CD4-positive, alpha-beta T cell treated with Interleukin-2 at 100 ng/mL for 4 hours (primary cell): ENCODE measurements at regions not wholly inside any gene's neighbourhood (a gene's known extent, or its start where the extent isn't known, plus 50 kb on each side); places are given as distances from the start of the nearest gene placed in this dataset.

Source experiments
- DNase-seq: peaks from one replicate; pipeline ENCODE4 v3.0.0-alpha.2; 2020; ENCODE audit warnings: low spot score

GRCh38 chr5:73339051-73339575, 109.5 kb downstream of the FOXD1 start:
- DNase-seq = no peak

- DNase-seq = no peak
These were observed 110.1 kb downstream of the FOXD1 start for GRCh38 chr5:73338256-73339050.

- no peak for DNase-seq
These were observed 110.9 kb downstream of the FOXD1 start for GRCh38 chr5:73337586-73338255.

- DNase-seq = no peak
These were observed 112.2 kb downstream of the FOXD1 start for GRCh38 chr5:73336366-73336765.

- DNase-seq = no peak
These were observed 114.5 kb downstream of the FOXD1 start for GRCh38 chr5:73333944-73334703.

- no peak for DNase-seq
These were observed 118.0 kb downstream of the FOXD1 start for GRCh38 chr5:73330613-73331012.

GRCh38 chr5:73328640-73329039, 119.9 kb downstream of the FOXD1 start:
- no peak for DNase-seq

- DNase-seq = no peak
These were observed 120.6 kb downstream of the FOXD1 start for GRCh38 chr5:73327908-73328455.

GRCh38 chr5:73325546-73325945, 123.0 kb downstream of the FOXD1 start:
- DNase-seq = no peak

- DNase-seq = no peak
These were observed 125.1 kb downstream of the FOXD1 start for GRCh38 chr5:73323466-73323865.

GRCh38 chr5:73322437-73323076, 126.0 kb downstream of the FOXD1 start:
- no peak for DNase-seq

GRCh38 chr5:73321757-73322436, 126.7 kb downstream of the FOXD1 start:
- DNase-seq = no peak

- no peak for DNase-seq
These were observed 129.5 kb downstream of the FOXD1 start for GRCh38 chr5:73319036-73319435.

GRCh38 chr5:73318308-73318719, 130.3 kb downstream of the FOXD1 start:
- DNase-seq = no peak

GRCh38 chr5:73317523-73317922, 131.1 kb downstream of the FOXD1 start:
- no peak for DNase-seq

- DNase-seq = no peak
These were observed 134.0 kb downstream of the FOXD1 start for GRCh38 chr5:73314395-73315257.

GRCh38 chr5:73312872-73313510, 135.6 kb downstream of the FOXD1 start:
- DNase-seq = no peak

GRCh38 chr5:73312146-73312871, 136.3 kb downstream of the FOXD1 start:
- peak; percentile 2 for DNase-seq
